Colonic mucosa (tissue), 4 donors: ENCODE measurements at regions not wholly inside any gene's neighbourhood (a gene's known extent, or its start where the extent isn't known, plus 50 kb on each side); places are given as distances from the start of the nearest gene placed in this dataset.

ENCODE experiments used
- DNase-seq: peaks from one replicate; pipeline ENCODE4 v3.0.0-alpha.2; 2020
- H3K27ac ChIP-seq: fragments of 200-600 bp; one replicate; pipeline ENCODE4 v1.8.0; 2021
- H3K27me3 ChIP-seq: fragments of 200-600 bp; one replicate; pipeline ENCODE4 v1.8.0; 2021
- H3K36me3 ChIP-seq: fragments of 200-600 bp; one replicate; pipeline ENCODE4 v1.8.0; 2021
- H3K4me1 ChIP-seq: fragments of 200-600 bp; one replicate; pipeline ENCODE4 v1.8.0; 2021; ENCODE audit warnings: mild to moderate bottlenecking
- H3K4me3 ChIP-seq: fragments of 200-600 bp; one replicate; pipeline ENCODE4 v1.8.0; 2021
- H3K9ac ChIP-seq, 2 donors: one replicate each; pipeline ENCODE4 v1.7.0; 2013; ENCODE audit warnings: control low read depth in 2 of 2, low read depth in 2 of 2, low read length in 2 of 2
- H3K9me3 ChIP-seq: fragments of 200-600 bp; one replicate; pipeline ENCODE4 v1.8.0; 2021
- CTCF ChIP-seq: fragments of 200-600 bp; IDR thresholded peaks from one replicate; pipeline ENCODE4 v1.8.0; 2022; ENCODE audit warnings: antibody characterized with exemption, mild to moderate bottlenecking
- intact Hi-C: fragments of 100-400 bp; cut with DNase I; formaldehyde crosslinking; loops from one replicate; pipeline ENCODE4 v1.14.1; 2022
- donor health status: healthy.
- donor health status: DM: no; HTN: no; CAD: no.
- donor health status: DM: no; HTN: no; CAD: no.

GRCh38 chr17:71885662-71886061 is 235.2 kb upstream of the SOX9 start:
- no peak overlapping the region for H3K9ac ChIP-seq
- DNase-seq: no peak
- no peaks in the 10 kb centered on the region for H3K36me3 ChIP-seq
- no peak overlapping the region for H3K27ac ChIP-seq
- no peaks in the 10 kb centered on the region for H3K9me3 ChIP-seq
- TF ChIP-seq CTCF: no peak
- H3K4me1 ChIP-seq: no peaks in the 10 kb centered on the region
- H3K4me3 ChIP-seq: no peak overlapping the region
- no peaks in the 10 kb centered on the region for H3K27me3 ChIP-seq
- intact Hi-C loops: no loop called here

GRCh38 chr17:71899317-71899716 is 221.5 kb upstream of the SOX9 start:
- intact Hi-C loops: no loop called here
- no peak for TF ChIP-seq CTCF
- no peaks in the 10 kb centered on the region for H3K9me3 ChIP-seq
- H3K9ac ChIP-seq: no peak overlapping the region
- no peaks in the 10 kb centered on the region for H3K4me1 ChIP-seq
- no peak overlapping the region for H3K27ac ChIP-seq
- no peaks in the 10 kb centered on the region for H3K36me3 ChIP-seq
- no peak overlapping the region for H3K4me3 ChIP-seq
- no peaks in the 10 kb centered on the region for H3K27me3 ChIP-seq
- no peak for DNase-seq

- H3K9ac ChIP-seq: no peak overlapping the region
- no peak overlapping the region for H3K27ac ChIP-seq
- no peaks in the 10 kb centered on the region for H3K9me3 ChIP-seq
- intact Hi-C loops: no loop called here
- TF ChIP-seq CTCF: no peak
- no peak overlapping the region for H3K4me3 ChIP-seq
- no peak for DNase-seq
- H3K36me3 ChIP-seq: no peaks in the 10 kb centered on the region
- H3K4me1 ChIP-seq: no peaks in the 10 kb centered on the region
- H3K27me3 ChIP-seq: no peaks in the 10 kb centered on the region
Observed at GRCh38 chr17:71900621-71901229, 220.1 kb upstream of the SOX9 start.

GRCh38 chr17:71902894-71903506 is 217.8 kb upstream of the SOX9 start:
- no peak for TF ChIP-seq CTCF
- no peak for DNase-seq
- no peak overlapping the region for H3K27ac ChIP-seq
- H3K36me3 ChIP-seq: no peaks in the 10 kb centered on the region
- no peaks in the 10 kb centered on the region for H3K4me1 ChIP-seq
- intact Hi-C loops: no loop called here
- no peaks in the 10 kb centered on the region for H3K27me3 ChIP-seq
- H3K4me3 ChIP-seq: no peak overlapping the region
- no peaks in the 10 kb centered on the region for H3K9me3 ChIP-seq
- H3K9ac ChIP-seq: no peak overlapping the region

GRCh38 chr17:71905376-71906031 is 215.3 kb upstream of the SOX9 start:
- H3K4me3 ChIP-seq: no peak overlapping the region
- intact Hi-C loops: no loop called here
- no peaks in the 10 kb centered on the region for H3K9me3 ChIP-seq
- TF ChIP-seq CTCF: no peak
- H3K27me3 ChIP-seq: no peaks in the 10 kb centered on the region
- DNase-seq: no peak
- no peak overlapping the region for H3K27ac ChIP-seq
- no peaks in the 10 kb centered on the region for H3K36me3 ChIP-seq
- no peak overlapping the region for H3K9ac ChIP-seq
- H3K4me1 ChIP-seq: no peaks in the 10 kb centered on the region
